KBM-7 (cell line): ENCODE measurements at regions not wholly inside any gene's neighbourhood (a gene's known extent, or its start where the extent isn't known, plus 50 kb on each side); places are given as distances from the start of the nearest gene placed in this dataset.
A peak's percentile ranks its signal among the peaks of the same experiment; 100 is the strongest.
"Not testable (repeated sequence)": the region's sequence is repeated elsewhere in the genome, so short reads cannot be mapped to it uniquely, and the experiment has no call there.

ENCODE experiments used
- DNase-seq: peaks from one replicate; pipeline ENCODE4 v3.0.0-alpha.2; 2015
- in situ Hi-C: fragments of 300-500 bp; cut with MboI; formaldehyde crosslinking; loops from 2 replicates; pipeline ENCODE4 v1.14.3; 2020; ENCODE audit warnings: low sequenced_read_pairs, low pct_unique_long_range_greater_than_20kb, mixed read lengths

- DNase-seq: no peak
- in situ Hi-C loops: no loop called here
Measured at GRCh38 chr4:40681600-40681999, 51.9 kb upstream of the RBM47 start.

GRCh38 chr4:40682290-40683101 is 52.8 kb upstream of the RBM47 start:
- DNase-seq: peak; percentile 58
- in situ Hi-C loops: no loop called here

DNA sequence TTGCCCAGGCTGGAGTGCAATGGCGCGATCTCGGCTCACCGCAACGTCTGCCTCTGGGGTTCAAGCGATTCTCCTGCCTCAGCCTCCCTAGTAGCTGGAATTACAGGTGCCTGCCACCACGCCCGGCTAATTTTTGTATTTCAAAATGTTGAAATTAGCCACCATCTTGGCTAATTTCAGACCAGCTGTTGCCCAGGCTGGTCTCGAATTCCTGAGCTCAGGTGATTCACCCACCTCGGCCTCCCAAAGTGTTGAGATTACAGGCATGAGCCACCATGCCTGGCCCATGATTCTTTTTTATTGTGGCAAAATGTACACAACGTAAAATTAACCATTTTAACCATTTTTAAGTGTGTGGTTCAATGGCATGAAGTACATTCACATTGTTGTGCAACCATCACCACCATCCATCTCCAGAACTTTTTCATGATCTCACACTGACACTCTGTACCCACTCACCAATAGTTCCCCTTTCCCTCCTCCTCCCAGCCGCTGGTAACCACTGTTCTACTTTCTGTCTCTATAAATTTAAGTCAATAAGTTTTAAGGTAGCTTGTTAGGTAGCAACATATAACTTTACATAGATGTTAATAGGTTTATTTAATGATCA is 54.0 kb upstream of the RBM47 start:
- in situ Hi-C loops: not testable (repeated sequence)
- DNase-seq: peak; percentile 51

DNA sequence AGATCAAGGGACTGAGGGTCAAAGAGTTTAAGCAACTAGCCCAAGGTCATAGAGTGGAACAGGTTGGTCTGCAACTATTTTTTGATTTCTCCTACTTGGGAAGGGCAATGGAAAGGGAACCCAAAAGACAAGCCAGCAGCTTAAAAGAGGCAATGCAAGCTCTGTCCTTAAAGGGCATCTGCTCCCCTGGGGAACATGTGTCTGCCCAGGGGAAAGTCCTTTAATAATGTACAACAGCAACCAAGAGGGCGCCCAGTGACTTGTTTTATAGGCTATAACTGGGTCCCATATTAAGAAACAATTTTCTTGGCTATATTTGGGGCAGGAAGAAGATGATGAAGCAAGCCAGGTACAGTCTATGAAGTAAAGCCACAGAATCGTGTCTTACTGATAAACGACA is 54.7 kb upstream of the RBM47 start:
- DNase-seq: no peak
- in situ Hi-C loops: no loop called here

GRCh38 chr4:40685300-40685699 is 55.6 kb upstream of the RBM47 start:
- in situ Hi-C loops: no loop called here
- no peak for DNase-seq

GRCh38 chr4:40686081-40686913 is 56.6 kb upstream of the RBM47 start:
- in situ Hi-C loops: no loop called here
- DNase-seq: no peak

DNA sequence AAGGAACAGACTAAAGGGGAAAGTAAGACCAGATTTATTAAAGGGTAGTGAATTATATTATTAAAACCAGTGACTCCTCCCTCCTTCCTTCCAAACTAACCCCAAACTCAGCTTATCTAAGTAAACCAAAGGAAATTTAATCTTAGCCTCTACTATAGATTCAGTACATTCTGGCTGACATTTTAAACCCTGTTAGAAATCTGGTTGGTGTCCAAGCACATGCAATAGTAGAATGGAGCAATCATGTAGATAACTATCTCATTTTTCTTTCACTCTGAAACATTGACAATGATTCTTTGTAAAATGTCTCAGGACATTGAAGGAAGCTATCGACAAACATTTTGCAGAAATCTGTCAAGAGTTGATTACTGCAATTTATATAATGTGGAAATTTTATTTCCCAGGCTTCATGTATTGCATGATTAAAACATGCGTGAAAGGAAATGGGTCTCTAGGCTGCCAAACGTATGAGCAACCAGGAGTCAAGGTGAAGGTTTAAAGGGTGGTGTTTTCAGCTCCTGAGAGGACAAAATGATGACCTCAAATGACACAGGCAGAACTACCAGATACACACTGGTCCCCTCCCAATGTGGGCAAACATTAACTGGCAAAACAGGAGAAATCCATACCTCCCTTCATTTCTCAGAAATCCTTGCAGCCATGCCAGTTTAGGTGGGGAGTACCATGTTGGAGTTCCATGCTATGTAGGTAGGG is 58.2 kb upstream of the RBM47 start:
- no peak for DNase-seq
- in situ Hi-C loops: no loop called here

- in situ Hi-C loops: no loop called here
- DNase-seq: no peak
Measured at GRCh38 chr4:40688446-40689095, 58.9 kb upstream of the RBM47 start.

GRCh38 chr4:40693946-40694345 is 55.8 kb upstream of the NSUN7 start:
- no peak for DNase-seq
- in situ Hi-C loops: no loop called here

DNA sequence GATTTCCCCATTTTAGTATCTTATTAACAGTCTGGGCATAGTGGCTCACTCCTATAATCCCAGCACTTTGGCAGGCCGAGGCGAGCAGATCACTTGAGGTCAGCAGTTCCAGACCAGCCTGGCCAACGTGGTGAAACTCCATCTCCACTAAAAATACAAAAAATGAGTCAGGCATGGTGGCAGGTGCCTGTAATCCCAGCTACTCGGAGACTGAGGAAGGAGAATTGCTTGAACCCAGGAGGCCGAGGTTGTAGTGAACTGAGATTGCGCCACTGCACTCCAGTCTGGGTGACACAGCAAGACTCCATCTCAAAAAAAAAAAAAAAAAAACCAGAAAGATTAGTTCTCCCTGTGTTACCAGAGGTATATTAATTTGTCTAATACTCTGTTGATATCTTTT is 52.3 kb upstream of the NSUN7 start:
- DNase-seq, in situ Hi-C loops: not testable (repeated sequence)

GRCh38 chr4:40698733-40699132 is 51.0 kb upstream of the NSUN7 start:
- DNase-seq: no peak
- in situ Hi-C loops: no loop called here

DNA sequence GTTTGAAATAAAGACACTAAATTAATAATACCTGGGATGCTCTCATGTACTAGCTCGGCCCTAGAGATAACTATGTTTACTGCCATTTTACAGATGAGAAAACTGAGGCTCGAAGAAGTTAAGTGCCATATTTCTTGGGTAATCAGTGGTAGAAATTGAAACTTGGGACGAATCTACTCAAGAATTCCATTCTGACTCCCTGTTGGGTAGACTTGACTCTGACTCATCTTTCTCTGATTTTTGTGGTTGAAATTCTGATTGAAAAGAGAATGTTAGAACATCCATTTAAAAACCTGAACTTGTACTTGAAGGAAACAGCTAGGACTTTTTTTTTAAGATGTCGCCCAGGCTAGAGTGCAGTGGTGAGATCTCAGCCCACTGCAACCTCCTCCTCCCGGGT is 50.1 kb upstream of the NSUN7 start:
- in situ Hi-C loops: no loop called here
- no peak for DNase-seq
